Gastrocnemius medialis (tissue), 4 donors: ENCODE measurements at regions not wholly inside any gene's neighbourhood (a gene's known extent, or its start where the extent isn't known, plus 50 kb on each side); places are given as distances from the start of the nearest gene placed in this dataset.

ENCODE experiments used
- ATAC-seq, 2 donors: fragments of 150-250 bp; one replicate each; pipeline ENCODE4 v1.9.1; 2016
- DNase-seq, 2 donors: peaks; one replicate each; pipeline ENCODE4 v3.0.0-alpha.2; 2019
- H3K27ac ChIP-seq, 4 donors: fragments of 200-600 bp; sonication (generic); 1 replicate in 1 of 4; 2 replicates in 3 of 4; pipeline ENCODE4 v1.5.1; 2016 to 2018; ENCODE audit warnings: mild to moderate bottlenecking in 2 of 4, moderate library complexity in 1 of 4
- H3K27me3 ChIP-seq, 3 donors: fragments of 200-600 bp; sonication (generic) in 2 of 3; 1 replicate in 1 of 3; 2 replicates in 2 of 3; pipeline versions ENCODE4 v1.5.1 to v1.6.0; 2016 to 2019; ENCODE audit warnings: mild to moderate bottlenecking in 1 of 3, moderate library complexity in 1 of 3
- H3K36me3 ChIP-seq, 2 donors: fragments of 200-600 bp; sonication (generic) in 1 of 2; one replicate each; pipeline ENCODE4 v1.5.1; 2017 to 2018
- H3K4me1 ChIP-seq, 2 donors: fragments of 200-600 bp; sonication (generic) in 1 of 2; one replicate each; pipeline ENCODE4 v1.5.1; 2016 to 2017; ENCODE audit warnings: mild to moderate bottlenecking in 2 of 2
- H3K4me3 ChIP-seq, 4 donors: fragments of 200-600 bp; sonication (generic) in 3 of 4; 1 replicate in 1 of 4; 2 replicates in 3 of 4; pipeline ENCODE4 v1.5.1; 2016 to 2019; ENCODE audit warnings: mild to moderate bottlenecking in 2 of 4
- H3K9me3 ChIP-seq, 3 donors: fragments of 200-600 bp; sonication (generic) in 2 of 3; 1 replicate in 1 of 3; 2 replicates in 2 of 3; pipeline ENCODE4 v1.5.1; 2016 to 2019
- POLR2A ChIP-seq, 2 donors: fragments of 450-650 bp; IDR thresholded peaks; one replicate each; pipeline ENCODE4 v1.6.1; 2017; ENCODE audit warnings: antibody characterized with exemption in 2 of 2, mild to moderate bottlenecking in 2 of 2, moderate library complexity in 2 of 2
- in situ Hi-C, 4 donors: fragments of 200-750 bp; cut with MboI; loops; one replicate each; pipeline versions ENCODE4 v1.15.0 to v1.8.0; 2017; ENCODE audit warnings: low sequenced_read_pairs in 4 of 4
- intact Hi-C: fragments of 100-400 bp; cut with DNase I; formaldehyde crosslinking; loops from one replicate; pipeline ENCODE4 v1.15.1; 2023; ENCODE audit warnings: low total_unique reads
- TF ChIP-seq, protein P1 (sequence below), 5 experiments: fragments of 450-650 bp in 3 of 5; fragments of 200-600 bp in 2 of 5; sonication (generic) in 2 of 5; IDR thresholded peaks in 4 of 5; conservative IDR thresholded peaks in 1 of 5; 1 replicate in 4 of 5; 2 replicates in 1 of 5; pipeline ENCODE4 v1.5.1; 2016 to 2019; ENCODE audit warnings: antibody characterized with exemption in 5 of 5, mild to moderate bottlenecking in 3 of 5, moderate library complexity in 3 of 5

GRCh38 chr12:84704856-84705255, 207.7 kb downstream of the SLC6A15 start:
- H3K27me3 ChIP-seq: no peaks in the 10 kb centered on the region
- in situ Hi-C loops: no loop called here
- no peak for ATAC-seq

DNA sequence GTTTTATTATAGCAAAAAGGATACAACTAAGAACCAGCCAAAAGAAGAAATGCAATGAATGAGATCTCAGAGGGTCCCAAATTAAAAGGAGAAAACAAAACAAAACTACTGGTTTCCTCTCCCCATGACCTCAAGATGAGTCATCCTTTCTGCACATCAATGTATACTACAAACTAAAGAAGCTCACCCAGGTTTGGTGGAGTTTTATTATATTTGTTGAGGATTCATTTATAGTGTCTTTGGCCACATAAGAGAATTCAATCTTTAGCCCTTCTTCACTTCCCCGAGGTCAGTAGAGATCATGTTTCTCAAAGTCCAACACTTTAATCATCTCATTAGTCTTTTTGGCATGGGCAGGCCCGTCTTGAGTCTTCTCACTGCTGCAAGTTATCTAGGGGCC, 210.6 kb downstream of the SLC6A15 start:
- no peaks in the 10 kb centered on the region for H3K9me3 ChIP-seq
- H3K27me3 ChIP-seq: no peaks in the 10 kb centered on the region
- no peaks in the 10 kb centered on the region for H3K4me1 ChIP-seq
- TF ChIP-seq POLR2A (IDR thresholded peaks at IDR 0.05): no peak
- TF ChIP-seq, protein P1, sequence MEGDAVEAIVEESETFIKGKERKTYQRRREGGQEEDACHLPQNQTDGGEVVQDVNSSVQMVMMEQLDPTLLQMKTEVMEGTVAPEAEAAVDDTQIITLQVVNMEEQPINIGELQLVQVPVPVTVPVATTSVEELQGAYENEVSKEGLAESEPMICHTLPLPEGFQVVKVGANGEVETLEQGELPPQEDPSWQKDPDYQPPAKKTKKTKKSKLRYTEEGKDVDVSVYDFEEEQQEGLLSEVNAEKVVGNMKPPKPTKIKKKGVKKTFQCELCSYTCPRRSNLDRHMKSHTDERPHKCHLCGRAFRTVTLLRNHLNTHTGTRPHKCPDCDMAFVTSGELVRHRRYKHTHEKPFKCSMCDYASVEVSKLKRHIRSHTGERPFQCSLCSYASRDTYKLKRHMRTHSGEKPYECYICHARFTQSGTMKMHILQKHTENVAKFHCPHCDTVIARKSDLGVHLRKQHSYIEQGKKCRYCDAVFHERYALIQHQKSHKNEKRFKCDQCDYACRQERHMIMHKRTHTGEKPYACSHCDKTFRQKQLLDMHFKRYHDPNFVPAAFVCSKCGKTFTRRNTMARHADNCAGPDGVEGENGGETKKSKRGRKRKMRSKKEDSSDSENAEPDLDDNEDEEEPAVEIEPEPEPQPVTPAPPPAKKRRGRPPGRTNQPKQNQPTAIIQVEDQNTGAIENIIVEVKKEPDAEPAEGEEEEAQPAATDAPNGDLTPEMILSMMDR (IDR thresholded peaks at IDR 0.05 in 4 of 5, conservative IDR thresholded peaks at IDR 0.05 in 1 of 5): no peak
- H3K36me3 ChIP-seq: no peaks in the 10 kb centered on the region
- intact Hi-C loops: no loop called here
- DNase-seq (no peak), ATAC-seq (no peak)
- no peak overlapping the region for H3K27ac ChIP-seq
- in situ Hi-C loops: no loop called here
- H3K4me3 ChIP-seq: no peak overlapping the region

More at GRCh38 chr12:84704856-84705255, 207.7 kb downstream of the SLC6A15 start:
- H3K27ac ChIP-seq: no peak overlapping the region
- intact Hi-C loops: no loop called here
- H3K36me3 ChIP-seq: no peaks in the 10 kb centered on the region
- TF ChIP-seq, protein P1 (IDR thresholded peaks at IDR 0.05 in 4 of 5, conservative IDR thresholded peaks at IDR 0.05 in 1 of 5): no peak
- TF ChIP-seq POLR2A (IDR thresholded peaks at IDR 0.05): no peak
- H3K4me3 ChIP-seq: no peak overlapping the region
- no peaks in the 10 kb centered on the region for H3K9me3 ChIP-seq
- no peak for DNase-seq
- H3K4me1 ChIP-seq: no peaks in the 10 kb centered on the region

DNA sequence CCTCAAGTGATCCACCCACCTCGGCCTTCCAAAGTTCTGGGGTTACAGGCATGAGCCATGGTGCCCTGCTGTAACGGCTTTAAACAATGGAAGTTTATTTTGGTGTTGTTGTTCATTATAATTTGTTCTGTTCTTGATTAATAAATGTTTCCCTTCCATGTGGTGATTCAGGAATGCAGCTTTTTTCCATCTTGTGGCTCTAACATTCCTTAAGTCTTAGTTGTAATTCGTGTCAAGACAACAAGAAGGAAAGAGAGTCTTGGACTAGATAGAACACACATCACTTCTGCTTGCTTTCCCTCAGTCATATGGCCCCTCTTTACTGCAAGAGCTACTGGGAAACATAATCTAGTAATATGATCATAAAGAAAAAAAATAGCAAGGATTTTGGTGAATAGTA, 211.6 kb downstream of the SLC6A15 start:
- no peaks in the 10 kb centered on the region for H3K36me3 ChIP-seq
- H3K27ac ChIP-seq: no peak overlapping the region
- no peaks in the 10 kb centered on the region for H3K27me3 ChIP-seq
- no peak for TF ChIP-seq POLR2A (IDR thresholded peaks at IDR 0.05)
- TF ChIP-seq, protein P1 (IDR thresholded peaks at IDR 0.05 in 4 of 5, conservative IDR thresholded peaks at IDR 0.05 in 1 of 5): no peak
- no peaks in the 10 kb centered on the region for H3K4me1 ChIP-seq
- in situ Hi-C loops: no loop called here
- H3K4me3 ChIP-seq: no peak overlapping the region
- intact Hi-C loops: no loop called here
- no peak for DNase-seq
- no peak for ATAC-seq
- no peaks in the 10 kb centered on the region for H3K9me3 ChIP-seq

- TF ChIP-seq POLR2A (IDR thresholded peaks at IDR 0.05): no peak
- TF ChIP-seq, protein P1 (IDR thresholded peaks at IDR 0.05 in 4 of 5, conservative IDR thresholded peaks at IDR 0.05 in 1 of 5): no peak
- in situ Hi-C loops (no loop called here), intact Hi-C loops (no loop called here)
- no peak overlapping the region for H3K27ac ChIP-seq
- H3K4me1 ChIP-seq: no peaks in the 10 kb centered on the region
- DNase-seq: no peak
- no peaks in the 10 kb centered on the region for H3K36me3 ChIP-seq
- no peaks in the 10 kb centered on the region for H3K9me3 ChIP-seq
- no peak overlapping the region for H3K4me3 ChIP-seq
- no peaks in the 10 kb centered on the region for H3K27me3 ChIP-seq
- no peak for ATAC-seq
Observed at GRCh38 chr12:84698576-84699333, 213.8 kb downstream of the SLC6A15 start.
